SW 1271 (cell line): ENCODE measurements at regions not wholly inside any gene's neighbourhood (a gene's known extent, or its start where the extent isn't known, plus 50 kb on each side); places are given as distances from the start of the nearest gene placed in this dataset.
A peak's percentile ranks its signal among the peaks of the same experiment; 100 is the strongest.
"Not testable (repeated sequence)": the region's sequence is repeated elsewhere in the genome, so short reads cannot be mapped to it uniquely, and the experiment has no call there.

ENCODE experiments used
- DNase-seq, 2 experiments: peaks; one replicate each; lab custom pipeline; 2025; lab: John Stamatoyannopoulos, UW

DNA sequence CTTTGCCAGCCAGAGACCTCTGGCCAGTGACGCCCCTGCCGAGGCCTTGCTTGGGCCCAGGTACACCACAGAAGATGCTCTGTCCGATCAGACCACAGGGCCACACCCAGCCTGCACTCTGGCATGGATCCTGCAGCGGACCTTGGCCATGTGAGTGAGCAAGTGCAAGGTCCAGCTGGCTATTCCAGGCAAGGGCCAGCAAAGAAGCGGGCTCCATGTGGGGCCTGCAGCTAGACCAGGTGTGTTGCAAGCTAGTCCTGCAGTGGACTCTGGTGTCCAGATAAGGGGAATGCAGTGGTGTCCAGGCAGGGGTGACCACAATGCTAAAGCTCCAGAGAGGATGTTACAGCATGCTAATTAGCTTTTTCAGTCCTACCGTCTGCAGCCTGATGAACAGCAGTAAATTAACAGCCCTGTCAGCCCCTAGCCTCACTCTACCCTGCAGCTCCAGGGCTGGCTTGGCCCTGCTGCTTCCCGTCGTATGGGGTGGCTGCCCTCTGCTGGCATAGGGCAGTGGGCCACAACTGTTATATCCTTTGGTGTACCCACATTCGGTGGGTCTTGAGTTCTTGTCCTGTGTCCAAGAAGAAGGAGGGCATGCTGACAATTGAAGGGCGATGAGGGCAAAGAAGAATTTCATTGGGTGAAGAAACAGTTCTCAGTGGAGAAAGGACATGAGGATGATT, 284.5 kb upstream of the POU5F2 start:
- no peak for DNase-seq

DNA sequence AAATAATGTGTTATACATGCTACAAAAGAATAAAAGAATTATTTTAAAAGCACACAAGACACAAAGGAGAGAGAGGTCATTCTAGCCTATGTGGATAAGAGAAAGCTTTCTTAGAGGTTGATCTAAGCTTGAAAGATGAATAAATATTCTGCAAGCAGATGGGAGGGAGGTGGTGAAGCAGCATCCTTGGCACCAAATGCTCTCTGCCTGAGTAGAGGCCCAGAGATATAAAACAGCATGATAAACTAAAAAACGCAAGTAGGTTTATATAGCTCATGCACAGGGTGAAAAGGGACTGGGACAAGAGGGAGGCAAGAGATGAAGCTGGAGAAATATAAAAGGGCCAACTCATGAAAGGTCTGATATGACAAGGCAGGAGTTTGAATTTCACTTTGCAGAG, 283.2 kb upstream of the POU5F2 start:
- no peak for DNase-seq

DNA sequence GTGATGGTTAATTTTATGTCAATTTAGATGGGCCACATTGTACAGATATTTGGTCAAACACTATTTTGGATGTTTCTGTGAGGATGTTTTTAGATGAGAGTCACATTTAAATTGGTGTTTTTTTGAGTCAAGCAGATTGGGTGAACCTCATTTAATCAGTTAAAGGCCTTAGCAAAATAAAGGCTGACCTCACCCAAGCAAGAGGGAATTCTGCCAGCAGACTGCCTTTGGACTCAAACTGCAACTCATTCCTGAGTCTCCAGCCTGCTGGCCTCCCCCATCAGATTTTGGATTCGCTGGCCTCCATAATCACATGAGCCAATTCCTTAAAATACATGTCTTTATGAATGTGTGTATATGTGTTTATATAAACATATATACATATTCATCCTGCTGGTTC, 282.7 kb upstream of the POU5F2 start:
- no peak for DNase-seq

DNA sequence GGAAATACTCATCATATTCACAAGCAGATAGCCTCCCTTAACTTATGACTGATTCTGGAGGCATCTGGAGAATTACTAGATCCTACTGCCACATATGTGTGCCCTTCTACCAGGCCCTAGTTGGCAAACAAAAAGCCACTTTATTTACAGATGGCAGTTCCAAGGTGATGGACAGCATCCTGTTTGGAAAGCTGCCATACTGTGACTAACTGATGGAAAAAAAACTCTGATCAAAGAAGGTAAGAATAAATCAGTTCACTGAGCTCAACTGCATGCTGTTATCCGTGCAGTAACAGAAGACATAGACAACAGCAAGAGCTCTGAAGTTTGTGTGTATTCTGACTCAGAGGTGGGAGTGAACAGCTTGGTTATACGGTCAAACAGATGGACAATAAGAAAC, 279.8 kb upstream of the POU5F2 start:
- peak; percentile 65 to 81 for DNase-seq

DNA sequence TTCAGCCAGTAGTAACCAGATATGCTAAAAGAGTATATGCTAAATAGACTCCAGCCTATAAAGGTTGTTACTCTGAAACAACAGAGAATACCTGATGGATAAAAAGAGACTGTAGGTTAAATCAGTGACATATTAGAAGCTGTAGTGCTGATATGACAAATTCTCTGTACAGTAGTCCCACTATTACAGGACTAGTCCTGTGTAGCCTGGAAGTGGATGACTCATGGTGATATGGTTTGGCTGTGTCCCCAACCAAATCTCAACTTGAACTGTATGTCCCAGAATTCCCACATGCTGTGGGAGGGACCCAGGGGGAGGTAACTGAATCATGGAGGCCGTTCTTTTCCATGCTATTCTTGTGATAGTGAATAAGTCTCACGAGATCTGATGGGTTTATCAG, 276.2 kb upstream of the POU5F2 start:
- DNase-seq: no peak

DNA sequence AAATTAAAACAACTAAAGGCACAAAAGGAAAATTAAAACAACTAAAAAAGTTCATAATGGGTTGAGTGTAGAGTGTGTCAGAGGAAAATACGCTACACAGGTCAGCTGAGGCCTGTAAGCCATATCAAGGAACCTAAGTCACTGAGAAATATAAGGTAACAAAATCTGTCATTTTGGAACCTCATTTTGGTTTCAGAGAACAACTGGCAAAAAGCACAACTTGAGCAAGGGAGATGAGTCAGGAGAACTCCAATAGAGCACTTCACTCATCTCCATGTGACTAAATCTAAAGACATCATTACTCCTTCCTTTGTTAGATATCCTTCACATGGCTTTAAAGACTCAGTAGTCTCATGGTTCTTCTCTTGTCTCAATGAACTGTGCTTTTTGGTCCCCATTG, 269.4 kb upstream of the POU5F2 start:
- DNase-seq: no peak

DNA sequence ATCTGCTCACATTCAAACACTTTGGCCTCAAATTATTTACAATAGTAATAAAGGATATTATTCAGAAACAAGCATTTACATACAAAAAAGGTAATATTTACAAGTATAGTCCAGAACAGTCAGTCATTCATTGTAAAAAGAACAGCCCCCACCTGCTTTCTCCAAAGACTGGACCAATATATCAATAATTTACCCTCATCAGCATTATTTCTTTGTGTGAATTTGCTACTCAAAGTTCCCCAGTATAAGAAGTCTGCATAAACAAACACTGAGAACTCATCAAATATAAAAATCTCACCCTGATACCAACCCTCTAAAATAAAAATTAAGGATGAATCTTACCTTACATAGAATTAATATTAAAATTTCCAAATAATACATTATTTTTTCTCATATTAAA, 267.8 kb upstream of the POU5F2 start:
- DNase-seq: no peak

DNA sequence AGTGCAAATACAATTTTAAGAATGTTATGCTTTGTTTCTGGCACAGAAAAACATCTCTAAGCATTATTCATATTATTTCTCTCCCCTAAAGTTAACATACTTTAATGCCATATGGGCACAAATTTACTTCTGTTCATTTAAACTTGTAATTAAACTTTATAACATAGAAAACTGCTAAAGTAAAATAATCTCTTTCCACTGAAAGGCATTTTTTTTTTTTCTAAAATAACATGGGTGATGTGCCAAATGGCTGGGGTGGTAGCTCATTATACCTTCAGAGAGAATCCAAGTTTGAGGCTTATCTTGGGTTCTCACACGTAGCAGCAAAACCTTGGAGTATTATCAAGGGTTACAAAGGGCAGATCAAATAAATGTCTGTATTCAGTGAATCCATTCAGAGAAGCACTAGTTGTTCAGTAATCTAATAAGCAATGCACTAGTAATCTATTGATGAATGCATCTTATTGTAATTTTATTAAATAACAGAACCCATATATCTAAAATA, 257.6 kb upstream of the POU5F2 start:
- DNase-seq: no peak

DNA sequence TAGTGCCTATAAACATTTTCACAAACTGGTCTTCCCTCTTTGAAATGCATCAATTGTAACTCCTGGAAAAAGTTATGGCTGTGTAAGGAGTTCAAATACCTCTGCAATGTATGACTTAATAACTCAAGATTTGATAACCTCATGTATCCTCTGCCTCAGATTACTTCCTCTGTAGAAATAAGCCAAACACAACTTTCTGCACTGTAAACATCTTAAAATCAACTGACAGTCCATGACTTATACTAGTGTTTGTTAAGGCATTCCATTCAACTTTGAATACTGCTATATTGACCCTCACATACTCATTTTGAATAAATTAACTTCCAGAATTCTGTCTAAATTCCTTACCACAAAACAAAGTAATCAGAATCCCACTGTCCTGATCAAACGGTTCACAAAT, 256.2 kb upstream of the POU5F2 start:
- no peak for DNase-seq

DNA sequence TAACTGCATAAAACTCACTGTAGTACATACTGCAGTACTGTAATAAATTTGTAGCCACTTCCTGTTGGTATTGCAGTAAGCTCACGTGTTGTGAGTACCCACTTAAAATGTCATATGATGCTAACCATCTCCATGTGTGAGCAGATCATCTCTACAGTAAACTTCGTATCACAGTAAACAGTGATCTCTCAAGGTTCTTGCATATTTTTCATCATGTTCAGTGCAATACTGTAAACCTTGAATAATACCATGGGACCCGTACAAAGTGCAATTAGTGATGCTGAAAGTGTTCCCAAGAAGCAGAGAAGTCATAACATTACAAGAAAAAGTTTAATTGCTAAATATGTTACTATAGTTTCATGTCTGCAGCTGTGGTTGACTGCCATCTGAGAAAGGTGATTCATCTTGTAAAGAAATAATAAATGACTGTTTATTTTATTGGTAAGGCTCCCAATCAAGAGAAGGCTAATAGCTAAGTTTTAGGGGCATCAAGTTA, 253.8 kb upstream of the POU5F2 start:
- no peak for DNase-seq

DNA sequence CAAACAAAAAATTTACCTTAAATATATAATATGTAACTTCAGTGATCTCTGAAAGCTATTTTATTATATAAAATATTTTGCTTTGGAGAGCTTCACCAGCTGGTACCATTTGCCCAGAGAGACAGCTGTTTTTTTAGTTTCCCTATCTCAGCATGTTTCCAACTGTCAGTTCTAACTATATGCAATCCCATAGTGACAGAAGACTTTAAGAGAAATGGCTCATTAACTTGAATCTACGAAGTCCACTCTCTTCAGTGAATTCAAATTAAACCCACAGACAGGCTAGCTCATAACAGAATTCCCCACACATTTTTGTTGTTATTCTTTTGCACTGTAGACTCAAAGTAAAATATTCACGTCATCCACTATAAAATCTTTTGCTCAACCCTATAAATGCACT, 251.8 kb upstream of the POU5F2 start:
- no peak for DNase-seq

DNA sequence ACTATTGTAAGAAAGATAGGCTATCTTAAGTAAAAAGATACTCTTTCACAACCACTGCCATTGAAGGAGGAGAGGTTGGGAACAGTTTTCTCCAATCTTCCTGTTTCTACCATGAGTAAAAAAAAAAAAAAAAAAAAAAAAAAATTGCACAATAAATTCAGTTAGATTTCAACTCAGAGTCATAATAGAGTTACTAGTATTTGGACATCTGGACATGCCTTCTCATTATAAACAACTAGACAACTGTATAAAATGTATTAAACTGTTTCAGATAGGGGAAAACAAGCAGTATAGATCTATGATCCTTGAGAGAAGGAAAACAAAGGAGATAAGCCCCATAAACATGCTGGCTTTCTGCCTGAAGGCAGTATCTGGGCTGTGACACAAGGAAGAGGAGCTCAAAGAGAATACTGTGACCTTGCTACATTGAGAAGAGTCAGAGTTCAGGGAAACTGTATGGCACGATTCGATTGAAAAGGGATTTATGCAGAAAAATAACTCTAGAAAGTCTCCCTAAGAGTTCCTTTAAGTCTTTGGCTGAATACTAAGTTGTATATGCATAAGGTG, 249.2 kb upstream of the POU5F2 start:
- DNase-seq: no peak

DNA sequence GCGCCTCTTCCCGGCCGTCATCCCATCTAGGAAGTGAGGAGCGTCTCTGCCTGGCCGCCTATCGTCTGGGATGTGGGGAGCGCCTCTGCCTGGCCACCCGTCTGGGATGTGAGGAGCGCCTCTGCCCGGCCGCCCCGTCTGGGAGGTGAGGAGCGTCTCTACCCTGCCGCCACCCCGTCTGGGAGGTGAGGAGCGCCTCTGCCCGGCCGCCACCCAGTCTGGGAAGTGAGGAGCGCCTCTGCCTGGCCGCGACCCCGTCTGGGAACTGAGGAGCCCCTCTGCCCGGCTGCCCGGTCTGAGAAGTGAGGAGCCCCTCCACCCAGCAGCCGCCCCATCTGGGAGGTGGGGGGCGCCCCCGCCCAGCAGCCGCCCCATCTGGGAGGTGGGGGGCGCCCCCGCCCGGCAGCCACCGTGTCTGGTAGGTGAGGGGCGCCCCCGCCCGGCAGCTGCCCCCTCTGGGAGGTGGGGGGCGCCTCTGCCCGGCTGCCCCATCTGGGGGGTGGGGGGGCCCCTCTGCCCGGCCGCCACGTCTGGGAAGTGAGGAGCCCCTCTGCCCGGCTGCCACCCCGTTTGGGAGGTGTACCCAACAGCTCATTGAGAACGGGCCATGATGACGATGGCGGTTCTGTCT, 244.7 kb upstream of the POU5F2 start:
- DNase-seq: not testable (repeated sequence)

DNA sequence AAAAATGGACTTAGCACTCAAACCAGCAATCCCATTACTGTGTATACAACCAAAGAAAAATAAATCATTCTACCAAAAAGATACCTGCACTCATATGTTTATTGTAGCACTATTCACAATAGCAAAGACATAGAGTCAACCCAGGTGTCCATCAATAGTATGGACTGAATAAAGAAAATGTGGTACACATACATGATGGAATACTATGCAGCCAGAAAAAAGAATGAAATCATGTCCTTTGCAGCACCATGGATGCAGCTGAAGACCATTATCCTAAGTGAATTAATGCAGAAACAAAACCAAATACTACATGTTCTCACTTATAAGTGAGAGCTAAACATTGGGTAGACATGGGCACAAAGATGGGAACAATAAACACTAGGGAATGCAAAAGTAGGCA, 236.8 kb upstream of the POU5F2 start:
- DNase-seq: no peak

DNA sequence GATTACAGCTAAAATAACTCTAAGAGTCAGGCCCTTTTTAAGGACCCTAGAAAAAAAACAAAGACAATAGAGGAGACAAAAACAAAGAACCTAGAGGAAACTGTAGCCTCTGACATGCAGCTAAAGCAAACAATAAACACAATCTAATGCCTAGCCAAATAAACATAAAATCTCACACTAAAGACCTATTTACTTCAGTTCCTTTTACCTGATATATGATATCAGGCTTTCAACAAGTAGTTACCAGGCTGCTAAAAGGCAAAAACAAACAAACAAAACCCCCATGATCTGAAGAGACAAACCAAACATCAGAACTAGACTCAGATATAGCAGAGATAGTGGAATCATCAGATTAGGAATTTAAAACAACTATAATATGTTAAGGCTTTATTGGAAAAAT, 226.5 kb upstream of the POU5F2 start:
- DNase-seq: no peak

DNA sequence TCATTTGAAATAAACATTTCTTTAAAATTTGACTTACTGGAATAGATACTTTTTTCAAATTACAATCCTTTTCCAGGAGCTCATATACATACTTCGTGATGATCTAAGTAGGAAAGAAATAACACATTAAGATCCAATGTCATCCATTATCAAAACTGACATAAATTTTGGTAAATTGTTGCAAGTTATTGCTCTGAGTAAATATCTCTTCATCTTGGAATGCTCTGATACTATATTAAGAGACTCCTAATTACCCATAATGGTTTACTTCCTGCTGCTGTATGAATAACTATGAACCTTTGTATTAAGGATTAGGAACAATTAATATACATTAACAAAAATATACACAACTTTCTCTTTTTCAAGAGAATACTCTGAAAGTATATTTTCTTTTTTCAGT, 223.0 kb upstream of the POU5F2 start:
- DNase-seq: no peak

DNA sequence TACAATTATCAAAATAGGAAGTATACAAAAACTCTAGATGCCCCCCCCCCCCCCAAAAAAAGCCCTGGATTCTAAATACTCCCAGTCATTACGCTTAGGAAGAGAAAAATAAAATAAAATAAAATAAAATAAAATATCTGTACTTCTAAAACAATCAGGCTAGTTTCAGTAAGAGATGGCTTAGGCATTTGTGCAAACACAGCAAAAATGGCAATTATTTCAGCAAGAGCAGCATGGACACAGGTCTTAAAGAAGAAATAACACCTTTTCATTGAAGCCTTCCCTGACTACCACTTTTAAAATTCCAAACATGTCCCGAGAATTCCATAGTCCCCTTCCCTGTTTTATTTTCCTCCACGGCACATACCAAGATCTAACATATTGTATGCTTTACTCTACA, 218.6 kb upstream of the POU5F2 start:
- DNase-seq: no peak

DNA sequence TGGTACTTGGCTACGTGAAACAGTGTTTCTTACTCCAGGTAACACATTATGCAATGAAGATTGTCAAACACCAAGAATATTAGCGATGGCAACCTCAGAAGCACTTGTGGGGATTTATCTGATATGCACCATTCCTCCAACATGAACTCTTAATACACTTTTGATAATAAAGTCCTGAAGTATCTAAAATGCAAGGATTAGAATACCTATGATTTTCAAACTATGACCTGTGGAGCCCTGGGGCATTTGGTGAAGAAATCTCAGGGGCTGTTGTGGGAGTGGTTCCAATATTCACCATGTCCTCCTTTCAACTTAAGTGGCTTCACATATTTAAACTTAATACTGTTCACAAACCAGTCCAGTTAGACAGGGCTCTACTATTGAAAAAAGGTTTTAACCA, 214.6 kb upstream of the POU5F2 start:
- no peak for DNase-seq

DNA sequence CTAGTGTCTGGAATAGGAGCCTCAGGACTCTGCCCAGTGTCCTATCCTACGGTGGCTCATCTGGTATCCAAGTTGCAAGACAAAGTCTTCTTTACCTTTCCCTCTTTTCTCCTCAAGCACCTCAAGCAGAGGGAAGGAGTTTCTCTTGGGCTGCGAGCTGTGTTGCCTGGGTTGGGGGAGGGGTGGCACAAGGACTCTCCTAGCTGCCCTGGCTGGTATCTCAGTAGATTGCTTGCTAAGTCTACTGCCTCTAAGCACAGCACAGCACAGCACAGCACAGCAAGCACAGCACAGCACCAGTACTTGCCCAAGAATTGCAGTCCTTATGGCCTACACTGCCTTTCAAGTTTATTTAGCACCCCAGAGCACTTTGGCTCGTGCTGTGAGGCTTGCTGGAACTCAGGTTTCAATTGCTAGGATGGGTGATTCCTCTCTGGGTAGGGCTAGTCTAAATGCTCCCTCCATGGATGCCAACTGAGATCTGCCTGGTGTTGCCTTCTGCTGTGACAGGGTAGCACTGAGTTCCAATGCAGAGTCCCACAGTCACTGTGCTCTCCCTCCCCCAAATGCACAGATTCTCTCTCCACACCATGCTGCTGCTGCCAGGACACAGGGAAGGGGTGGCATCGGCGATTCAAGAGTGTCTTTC, 213.1 kb upstream of the POU5F2 start:
- DNase-seq: no peak

DNA sequence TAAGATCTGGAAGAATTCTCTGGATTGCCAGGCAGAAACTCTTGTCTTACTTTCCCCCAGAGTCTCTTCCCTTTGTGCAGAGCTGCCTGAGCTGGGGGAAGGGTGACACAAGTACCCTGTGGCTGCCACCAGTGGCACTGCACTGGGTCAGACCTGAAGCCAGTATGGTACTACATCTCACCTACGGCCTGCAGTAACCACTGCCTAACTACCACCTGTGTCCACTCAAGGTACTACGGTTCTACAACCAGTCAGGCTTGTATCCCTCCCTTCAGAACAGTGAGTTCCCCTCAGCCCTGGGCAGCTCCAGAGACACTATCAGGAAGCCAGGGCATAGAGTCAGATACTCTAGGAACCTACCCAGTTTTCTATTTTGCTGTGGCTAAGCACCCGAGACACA, 212.0 kb upstream of the POU5F2 start:
- no peak for DNase-seq

DNA sequence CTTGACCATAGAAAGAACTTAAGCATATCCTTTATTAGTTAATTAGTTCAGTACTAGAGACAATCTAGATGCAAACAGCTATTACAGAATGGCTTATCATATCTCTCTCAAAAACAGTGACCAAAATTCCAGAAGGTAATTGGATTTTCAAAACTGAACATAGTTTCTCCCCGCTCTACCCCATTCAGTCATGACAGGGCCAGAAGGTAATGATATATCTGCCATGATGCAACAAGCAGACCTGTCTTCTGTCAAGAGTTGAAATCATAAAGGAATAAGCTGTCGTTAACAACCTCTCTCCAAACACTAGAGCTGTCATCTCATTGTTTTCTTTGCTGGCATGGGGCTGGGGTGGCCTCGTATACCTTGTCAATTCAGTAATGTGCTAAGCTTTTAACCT, 200.5 kb upstream of the POU5F2 start:
- no peak for DNase-seq

DNA sequence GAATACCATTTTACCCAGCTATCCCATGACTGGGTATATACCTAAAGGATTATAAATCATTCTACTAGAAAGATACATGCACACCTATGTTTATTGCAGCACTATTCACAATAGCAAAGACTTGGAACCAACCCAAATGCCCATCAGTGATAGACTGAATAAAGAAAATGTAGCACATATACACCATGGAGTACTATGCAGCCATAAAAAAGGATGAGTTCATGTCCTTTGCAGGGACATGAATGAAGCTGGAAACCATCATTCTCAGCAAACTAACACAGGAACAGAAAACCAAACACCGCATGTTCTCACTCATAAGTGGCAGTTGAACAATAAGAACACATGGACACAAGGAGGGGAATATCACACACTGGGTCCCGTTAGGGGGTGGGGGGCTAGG, 191.9 kb upstream of the POU5F2 start:
- not testable (repeated sequence) for DNase-seq

DNA sequence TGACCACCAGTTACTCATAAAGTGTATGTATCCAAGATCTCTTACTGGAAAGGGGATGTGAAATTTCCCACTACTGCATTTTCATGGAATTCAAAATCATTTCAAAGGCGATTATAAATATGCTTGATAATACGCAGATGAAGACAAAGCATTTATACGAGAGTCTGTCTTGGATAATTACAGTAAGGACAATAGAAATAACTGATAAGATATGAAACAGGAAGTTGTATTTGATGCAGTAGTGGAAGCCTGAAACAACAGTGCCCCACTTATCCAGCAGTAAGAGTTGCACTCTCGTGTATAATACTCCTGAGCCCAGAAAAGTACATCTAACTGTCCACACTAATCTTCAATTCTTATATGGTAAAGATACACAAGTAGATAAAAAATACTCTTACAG, 188.7 kb upstream of the POU5F2 start:
- no peak for DNase-seq
